ENCODE measurements at regions not wholly inside any gene's neighbourhood (a gene's known extent, or its start where the extent isn't known, plus 50 kb on each side); places are given as distances from the start of the nearest gene placed in this dataset.

GRCh38 chr3:59472541-59472940 lies 422.7 kb upstream of the CFAP20DC start:
- Histone ChIP-seq H3K27ac (ENCODE audit: low read depth, low read length, poor library complexity, severe bottlenecking) (no peak overlapping the region), H3K27me3 (replicated peaks; ENCODE audit: insufficient read depth, low read depth, low read length, poor library complexity) (no peaks in the 10 kb centered on the region), H3K4me1 (ENCODE audit: insufficient read depth, low read length, poor library complexity, severe bottlenecking) (no peaks in the 10 kb centered on the region), H3K4me3 (ENCODE audit: low read depth, low read length, poor library complexity, severe bottlenecking) (no peak overlapping the region), H3K36me3 (ENCODE audit: insufficient read depth, low read length, poor library complexity, severe bottlenecking) (no peaks in the 10 kb centered on the region), H3K9me3 (ENCODE audit: low read depth, low read length, poor library complexity, severe bottlenecking) (no peaks in the 10 kb centered on the region)
- intact Hi-C loops (cut with micrococcal nuclease; ENCODE audit: unreplicated experiment), result no loop called here
- no peak for DNase-seq (ENCODE audit: low spot score)
- BruUV-seq (replicated peaks), result no TSS peak
- ChIA-PET CTCF (no interaction called here), POLR2A (ENCODE audit: low non-redundant PET) (no interaction called here)
- TF ChIP-seq EZH2 (IDR thresholded peaks at IDR 0.05; ENCODE audit: borderline replicate concordance, low read depth, low read length, poor library complexity, severe bottlenecking) (no peak), CTCF (conservative IDR thresholded peaks at IDR 0.05; ENCODE audit: low read depth, low read length) (no peak)

GRCh38 chr3:59469948-59470723 lies 420.3 kb upstream of the CFAP20DC start:
- CTCF ChIA-PET, result no interaction called here
- H3K4me1 ChIP-seq (ENCODE audit: insufficient read depth, low read length, poor library complexity, severe bottlenecking), result no peaks in the 10 kb centered on the region
- POLR2A ChIA-PET (ENCODE audit: low non-redundant PET), result no interaction called here

GRCh38 chr3:59467476-59467875 lies 417.7 kb upstream of the CFAP20DC start:
- Histone ChIP-seq H3K4me3 (ENCODE audit: low read depth, low read length, poor library complexity, severe bottlenecking) (no peak overlapping the region), H3K36me3 (ENCODE audit: insufficient read depth, low read length, poor library complexity, severe bottlenecking) (no peaks in the 10 kb centered on the region), H3K27me3 (replicated peaks; ENCODE audit: insufficient read depth, low read depth, low read length, poor library complexity) (no peaks in the 10 kb centered on the region), H3K27ac (ENCODE audit: low read depth, low read length, poor library complexity, severe bottlenecking) (no peak overlapping the region), H3K4me1 (ENCODE audit: insufficient read depth, low read length, poor library complexity, severe bottlenecking) (no peaks in the 10 kb centered on the region), H3K9me3 (ENCODE audit: low read depth, low read length, poor library complexity, severe bottlenecking) (no peaks in the 10 kb centered on the region)
- DNase-seq (ENCODE audit: low spot score), result no peak
- intact Hi-C loops (cut with micrococcal nuclease; ENCODE audit: unreplicated experiment), result no loop called here
- ChIA-PET POLR2A (ENCODE audit: low non-redundant PET) (no interaction called here), CTCF (no interaction called here)
- no TSS peak for BruUV-seq (replicated peaks)
- TF ChIP-seq CTCF (conservative IDR thresholded peaks at IDR 0.05; ENCODE audit: low read depth, low read length) (no peak), EZH2 (IDR thresholded peaks at IDR 0.05; ENCODE audit: borderline replicate concordance, low read depth, low read length, poor library complexity, severe bottlenecking) (no peak)

More at GRCh38 chr3:59469948-59470723, 420.3 kb upstream of the CFAP20DC start:
- TF ChIP-seq EZH2 (IDR thresholded peaks at IDR 0.05; ENCODE audit: borderline replicate concordance, low read depth, low read length, poor library complexity, severe bottlenecking) (no peak), CTCF (conservative IDR thresholded peaks at IDR 0.05; ENCODE audit: low read depth, low read length) (no peak)
- intact Hi-C loops (cut with micrococcal nuclease; ENCODE audit: unreplicated experiment), result no loop called here
- H3K36me3 ChIP-seq (ENCODE audit: insufficient read depth, low read length, poor library complexity, severe bottlenecking), result no peaks in the 10 kb centered on the region
- H3K4me3 ChIP-seq (ENCODE audit: low read depth, low read length, poor library complexity, severe bottlenecking), result no peak overlapping the region
- no peak for DNase-seq (ENCODE audit: low spot score)
- H3K9me3 ChIP-seq (ENCODE audit: low read depth, low read length, poor library complexity, severe bottlenecking), result no peaks in the 10 kb centered on the region
- no peak overlapping the region for H3K27ac ChIP-seq (ENCODE audit: low read depth, low read length, poor library complexity, severe bottlenecking)
- H3K27me3 ChIP-seq (replicated peaks; ENCODE audit: insufficient read depth, low read depth, low read length, poor library complexity), result no peaks in the 10 kb centered on the region
- BruUV-seq (replicated peaks), result no TSS peak
